ENCODE measurements at regions not wholly inside any gene's neighbourhood (a gene's known extent, or its start where the extent isn't known, plus 50 kb on each side); places are given as distances from the start of the nearest gene placed in this dataset.
"Not testable (repeated sequence)": the region's sequence is repeated elsewhere in the genome, so short reads cannot be mapped to it uniquely, and the experiment has no call there.

GRCh38 chr4:114249976-114250375, 270.5 kb upstream of the ARSJ start:
- TF ChIP-seq, protein P1, sequence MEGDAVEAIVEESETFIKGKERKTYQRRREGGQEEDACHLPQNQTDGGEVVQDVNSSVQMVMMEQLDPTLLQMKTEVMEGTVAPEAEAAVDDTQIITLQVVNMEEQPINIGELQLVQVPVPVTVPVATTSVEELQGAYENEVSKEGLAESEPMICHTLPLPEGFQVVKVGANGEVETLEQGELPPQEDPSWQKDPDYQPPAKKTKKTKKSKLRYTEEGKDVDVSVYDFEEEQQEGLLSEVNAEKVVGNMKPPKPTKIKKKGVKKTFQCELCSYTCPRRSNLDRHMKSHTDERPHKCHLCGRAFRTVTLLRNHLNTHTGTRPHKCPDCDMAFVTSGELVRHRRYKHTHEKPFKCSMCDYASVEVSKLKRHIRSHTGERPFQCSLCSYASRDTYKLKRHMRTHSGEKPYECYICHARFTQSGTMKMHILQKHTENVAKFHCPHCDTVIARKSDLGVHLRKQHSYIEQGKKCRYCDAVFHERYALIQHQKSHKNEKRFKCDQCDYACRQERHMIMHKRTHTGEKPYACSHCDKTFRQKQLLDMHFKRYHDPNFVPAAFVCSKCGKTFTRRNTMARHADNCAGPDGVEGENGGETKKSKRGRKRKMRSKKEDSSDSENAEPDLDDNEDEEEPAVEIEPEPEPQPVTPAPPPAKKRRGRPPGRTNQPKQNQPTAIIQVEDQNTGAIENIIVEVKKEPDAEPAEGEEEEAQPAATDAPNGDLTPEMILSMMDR (IDR thresholded peaks at IDR 0.05; ENCODE audit: unreplicated experiment in 3 of 3), result no peak
- Mint-ChIP-seq H3K9me3 (peaks cover 21% of the 10 kb centered on the region), H3K27me3 (ENCODE audit: low read depth) (no peaks in the 10 kb centered on the region), H3K4me3 (no peak overlapping the region), H3K27ac (no peak overlapping the region), H3K4me1 (no peaks in the 10 kb centered on the region), H3K36me3 (ENCODE audit: low read depth) (no peaks in the 10 kb centered on the region)

- TF ChIP-seq, protein P1 (IDR thresholded peaks at IDR 0.05; ENCODE audit: unreplicated experiment in 3 of 3), result no peak
- Mint-ChIP-seq H3K9me3 (peaks cover 25% of the 10 kb centered on the region), H3K36me3 (ENCODE audit: low read depth) (no peaks in the 10 kb centered on the region), H3K27me3 (ENCODE audit: low read depth) (no peaks in the 10 kb centered on the region), H3K27ac (no peak overlapping the region), H3K4me1 (no peaks in the 10 kb centered on the region), H3K4me3 (no peak overlapping the region)
These were observed 271.0 kb upstream of the ARSJ start for GRCh38 chr4:114250439-114250891.

GRCh38 chr4:114251020-114251419, 271.6 kb upstream of the ARSJ start:
- Mint-ChIP-seq H3K27ac (no peak overlapping the region), H3K9me3 (peaks cover 29% of the 10 kb centered on the region), H3K4me1 (no peaks in the 10 kb centered on the region), H3K36me3 (ENCODE audit: low read depth) (no peaks in the 10 kb centered on the region), H3K4me3 (no peak overlapping the region), H3K27me3 (ENCODE audit: low read depth) (no peaks in the 10 kb centered on the region)
- TF ChIP-seq, protein P1 (IDR thresholded peaks at IDR 0.05; ENCODE audit: unreplicated experiment in 3 of 3), result no peak

- no peak overlapping the region for H3K4me3 Mint-ChIP-seq
- no peak overlapping the region for H3K27ac Mint-ChIP-seq
- H3K4me1 Mint-ChIP-seq, result no peaks in the 10 kb centered on the region
- peaks cover 30% of the 10 kb centered on the region for H3K9me3 Mint-ChIP-seq
- TF ChIP-seq, protein P1 (IDR thresholded peaks at IDR 0.05; ENCODE audit: unreplicated experiment in 3 of 3), result no peak
- no peaks in the 10 kb centered on the region for H3K36me3 Mint-ChIP-seq (ENCODE audit: low read depth)
- no peaks in the 10 kb centered on the region for H3K27me3 Mint-ChIP-seq (ENCODE audit: low read depth)
These were observed 273.1 kb upstream of the ARSJ start for GRCh38 chr4:114252499-114252898.

DNA sequence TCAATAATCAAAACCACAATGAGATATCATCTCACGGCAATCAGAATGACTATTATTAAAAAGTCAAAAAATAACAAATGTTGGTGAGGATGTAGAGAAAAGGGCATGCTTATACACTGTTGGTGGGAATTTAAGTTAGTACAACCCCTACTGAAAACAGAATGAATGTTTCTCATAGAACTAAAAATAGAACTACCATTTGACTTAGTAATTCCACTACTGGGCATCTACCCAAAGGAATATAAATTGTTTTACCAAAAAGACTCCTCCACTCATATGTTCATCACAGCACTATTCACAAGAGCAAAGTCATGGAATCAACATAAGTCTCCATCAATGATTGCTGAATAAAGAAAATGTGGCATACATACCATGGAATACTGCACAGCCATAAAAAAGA, 278.1 kb upstream of the ARSJ start:
- TF ChIP-seq, protein P1 (IDR thresholded peaks at IDR 0.05; ENCODE audit: unreplicated experiment in 3 of 3), result no peak
- H3K9me3 Mint-ChIP-seq, result peaks cover 25% of the 10 kb centered on the region
- no peaks in the 10 kb centered on the region for H3K36me3 Mint-ChIP-seq (ENCODE audit: low read depth)
- no peaks in the 10 kb centered on the region for H3K27me3 Mint-ChIP-seq (ENCODE audit: low read depth)
- H3K27ac Mint-ChIP-seq, result no peak overlapping the region
- H3K4me1 Mint-ChIP-seq, result no peaks in the 10 kb centered on the region
- no peak overlapping the region for H3K4me3 Mint-ChIP-seq

DNA sequence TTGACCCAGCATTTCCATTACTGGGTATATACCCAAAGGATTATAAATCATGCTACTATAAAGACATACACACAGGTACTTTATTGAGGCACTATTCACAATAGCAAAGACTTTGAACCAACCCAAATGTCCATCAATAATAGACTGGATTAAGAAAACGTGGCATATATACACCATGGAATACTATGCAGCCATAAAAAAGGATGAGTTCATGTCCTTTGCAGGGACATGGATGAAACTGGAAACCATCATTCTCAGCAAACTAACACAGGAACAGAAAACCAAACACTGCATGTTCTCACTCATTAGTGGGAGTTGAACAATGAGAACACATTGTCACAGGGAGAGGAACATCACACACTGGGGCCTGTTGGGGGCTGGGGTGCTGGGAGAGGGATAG, 283.0 kb upstream of the ARSJ start:
- not testable (repeated sequence) for H3K36me3 Mint-ChIP-seq (ENCODE audit: low read depth); H3K9me3 Mint-ChIP-seq; H3K4me3 Mint-ChIP-seq; H3K27ac Mint-ChIP-seq; H3K27me3 Mint-ChIP-seq (ENCODE audit: low read depth); H3K4me1 Mint-ChIP-seq
